ENCODE measurements at regions not wholly inside any gene's neighbourhood (a gene's known extent, or its start where the extent isn't known, plus 50 kb on each side); places are given as distances from the start of the nearest gene placed in this dataset.

- no peaks in the 10 kb centered on the region for H3K27me3 Mint-ChIP-seq (ENCODE audit: low read depth in 2 of 2)
- Histone ChIP-seq H3K4me3 (ENCODE audit: low read length) (no peak overlapping the region), H3K27ac (ENCODE audit: low read length) (no peak overlapping the region), H3K4me1 (ENCODE audit: control insufficient read depth, insufficient read depth, low read length) (no peaks in the 10 kb centered on the region), H3K27me3 (ENCODE audit: control insufficient read depth, insufficient read depth, low read length) (no peaks in the 10 kb centered on the region), H3K36me3 (ENCODE audit: control insufficient read depth, insufficient read depth, low read length) (no peaks in the 10 kb centered on the region), H3K9me3 (ENCODE audit: control insufficient read depth, insufficient read depth, low read length) (no peaks in the 10 kb centered on the region)
- ATAC-seq (no peak), DNase-seq (no peak)
- no peaks in the 10 kb centered on the region for H3K36me3 Mint-ChIP-seq
- H3K27ac Mint-ChIP-seq = no peak overlapping the region
- TF ChIP-seq, protein P1, sequence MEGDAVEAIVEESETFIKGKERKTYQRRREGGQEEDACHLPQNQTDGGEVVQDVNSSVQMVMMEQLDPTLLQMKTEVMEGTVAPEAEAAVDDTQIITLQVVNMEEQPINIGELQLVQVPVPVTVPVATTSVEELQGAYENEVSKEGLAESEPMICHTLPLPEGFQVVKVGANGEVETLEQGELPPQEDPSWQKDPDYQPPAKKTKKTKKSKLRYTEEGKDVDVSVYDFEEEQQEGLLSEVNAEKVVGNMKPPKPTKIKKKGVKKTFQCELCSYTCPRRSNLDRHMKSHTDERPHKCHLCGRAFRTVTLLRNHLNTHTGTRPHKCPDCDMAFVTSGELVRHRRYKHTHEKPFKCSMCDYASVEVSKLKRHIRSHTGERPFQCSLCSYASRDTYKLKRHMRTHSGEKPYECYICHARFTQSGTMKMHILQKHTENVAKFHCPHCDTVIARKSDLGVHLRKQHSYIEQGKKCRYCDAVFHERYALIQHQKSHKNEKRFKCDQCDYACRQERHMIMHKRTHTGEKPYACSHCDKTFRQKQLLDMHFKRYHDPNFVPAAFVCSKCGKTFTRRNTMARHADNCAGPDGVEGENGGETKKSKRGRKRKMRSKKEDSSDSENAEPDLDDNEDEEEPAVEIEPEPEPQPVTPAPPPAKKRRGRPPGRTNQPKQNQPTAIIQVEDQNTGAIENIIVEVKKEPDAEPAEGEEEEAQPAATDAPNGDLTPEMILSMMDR (IDR thresholded peaks at IDR 0.05) = no peak
- no peak overlapping the region for H3K4me3 Mint-ChIP-seq
- peaks cover 2 to 4% of the 10 kb centered on the region in 2 donors for H3K9me3 Mint-ChIP-seq
- H3K4me1 Mint-ChIP-seq = no peaks in the 10 kb centered on the region
- intact Hi-C loops (cut with micrococcal nuclease) = no loop called here
These were observed 72.9 kb upstream of the SPAG17 start for GRCh38 chr1:118257946-118258345.

GRCh38 chr1:118254491-118255425 lies 69.7 kb upstream of the SPAG17 start:
- H3K9me3 ChIP-seq (ENCODE audit: control insufficient read depth, insufficient read depth, low read length) = no peaks in the 10 kb centered on the region
- H3K4me1 ChIP-seq (ENCODE audit: control insufficient read depth, insufficient read depth, low read length) = no peaks in the 10 kb centered on the region
- TF ChIP-seq, protein P1 (IDR thresholded peaks at IDR 0.05) = no peak
- no peaks in the 10 kb centered on the region for H3K27me3 ChIP-seq (ENCODE audit: control insufficient read depth, insufficient read depth, low read length)
- DNase-seq (no peak), ATAC-seq (no peak)
- Mint-ChIP-seq H3K4me1 (no peaks in the 10 kb centered on the region), H3K9me3 (peaks cover 2% of the 10 kb centered on the region in 2 donors), H3K27ac (no peak overlapping the region), H3K4me3 (no peak overlapping the region), H3K36me3 (no peaks in the 10 kb centered on the region), H3K27me3 (ENCODE audit: low read depth in 2 of 2) (no peaks in the 10 kb centered on the region)
- H3K27ac ChIP-seq (ENCODE audit: low read length) = no peak overlapping the region
- no peaks in the 10 kb centered on the region for H3K36me3 ChIP-seq (ENCODE audit: control insufficient read depth, insufficient read depth, low read length)
- no peak overlapping the region for H3K4me3 ChIP-seq (ENCODE audit: low read length)
- 90% methylated on average over 4 of the region's 4 CpGs for WGBS (ENCODE audit: insufficient coverage)
- intact Hi-C loops (cut with micrococcal nuclease) = no loop called here

DNA sequence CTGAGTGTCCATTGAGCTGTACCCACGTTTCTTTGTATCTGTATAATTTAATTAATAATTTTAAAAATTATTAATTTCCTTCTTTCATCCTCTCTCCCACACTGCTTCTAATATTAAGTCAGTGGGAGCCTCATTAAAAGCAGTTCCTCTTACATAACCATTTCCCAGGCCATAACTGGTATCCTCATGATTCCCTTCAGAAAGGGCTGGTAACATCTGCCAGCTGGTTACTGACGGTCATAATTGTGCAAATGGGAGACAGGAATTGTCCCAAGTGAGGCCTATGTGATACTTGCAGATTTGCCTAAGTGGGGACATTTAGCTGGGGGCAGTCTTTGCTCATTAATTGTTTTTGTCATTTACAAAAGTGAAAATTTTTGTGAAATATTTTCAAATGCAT lies 69.0 kb upstream of the SPAG17 start:
- H3K27ac Mint-ChIP-seq = no peak overlapping the region
- no peaks in the 10 kb centered on the region for H3K36me3 Mint-ChIP-seq
- H3K9me3 Mint-ChIP-seq = peaks cover 2% of the 10 kb centered on the region in 2 donors
- Histone ChIP-seq H3K27me3 (ENCODE audit: control insufficient read depth, insufficient read depth, low read length) (no peaks in the 10 kb centered on the region), H3K36me3 (ENCODE audit: control insufficient read depth, insufficient read depth, low read length) (no peaks in the 10 kb centered on the region), H3K4me1 (ENCODE audit: control insufficient read depth, insufficient read depth, low read length) (no peaks in the 10 kb centered on the region), H3K4me3 (ENCODE audit: low read length) (no peak overlapping the region), H3K9me3 (ENCODE audit: control insufficient read depth, insufficient read depth, low read length) (no peaks in the 10 kb centered on the region), H3K27ac (ENCODE audit: low read length) (no peak overlapping the region)
- no peaks in the 10 kb centered on the region for H3K27me3 Mint-ChIP-seq (ENCODE audit: low read depth in 2 of 2)
- intact Hi-C loops (cut with micrococcal nuclease) = no loop called here
- ATAC-seq = no peak
- no peak for DNase-seq
- H3K4me1 Mint-ChIP-seq = no peaks in the 10 kb centered on the region
- H3K4me3 Mint-ChIP-seq = no peak overlapping the region
- TF ChIP-seq, protein P1 (IDR thresholded peaks at IDR 0.05) = no peak
- 92% methylated on average over 1 of the region's 2 CpGs for WGBS (ENCODE audit: insufficient coverage)

Data from natural killer cell (primary cell).